ENCODE measurements at regions not wholly inside any gene's neighbourhood (a gene's known extent, or its start where the extent isn't known, plus 50 kb on each side); places are given as distances from the start of the nearest gene placed in this dataset.
"Not testable (repeated sequence)": the region's sequence is repeated elsewhere in the genome, so short reads cannot be mapped to it uniquely, and the experiment has no call there.

- no peak for DNase-seq (ENCODE audit: low read depth in 2 of 2)
Observed at GRCh38 chr14:43183916-43184315, 1323.2 kb downstream of the FSCB start.

GRCh38 chr14:43175896-43176295 lies 1331.2 kb downstream of the FSCB start:
- no peak for DNase-seq (ENCODE audit: low read depth in 2 of 2)

- DNase-seq (ENCODE audit: low read depth in 2 of 2) = no peak
Observed at GRCh38 chr14:43172899-43173548, 1334.1 kb downstream of the FSCB start.

GRCh38 chr14:43169722-43170121 lies 1337.4 kb downstream of the FSCB start:
- no peak for DNase-seq (ENCODE audit: low read depth in 2 of 2)

GRCh38 chr14:43168371-43168925 lies 1338.6 kb downstream of the FSCB start:
- no peak for DNase-seq (ENCODE audit: low read depth in 2 of 2)

GRCh38 chr14:43166163-43166562 lies 1340.9 kb downstream of the FSCB start:
- DNase-seq (ENCODE audit: low read depth in 2 of 2) = no peak

GRCh38 chr14:43165651-43166050 lies 1341.4 kb downstream of the FSCB start:
- no peak for DNase-seq (ENCODE audit: low read depth in 2 of 2)

- no peak for DNase-seq (ENCODE audit: low read depth in 2 of 2)
Observed at GRCh38 chr14:43161477-43161876, 1345.6 kb downstream of the FSCB start.

- DNase-seq (ENCODE audit: low read depth in 2 of 2) = no peak
Observed at GRCh38 chr14:43157661-43158060, 1349.4 kb downstream of the FSCB start.

- DNase-seq (ENCODE audit: low read depth in 2 of 2) = no peak
Observed at GRCh38 chr14:43155924-43156323, 1351.2 kb downstream of the FSCB start.

GRCh38 chr14:43155258-43155657 lies 1351.8 kb downstream of the FSCB start:
- DNase-seq (ENCODE audit: low read depth in 2 of 2) = no peak

GRCh38 chr14:43147485-43147884 lies 1359.6 kb downstream of the FSCB start:
- DNase-seq (ENCODE audit: low read depth in 2 of 2) = no peak

- no peak for DNase-seq (ENCODE audit: low read depth in 2 of 2)
Observed at GRCh38 chr14:43145361-43145760, 1361.7 kb downstream of the FSCB start.

- no peak for DNase-seq (ENCODE audit: low read depth in 2 of 2)
Observed at GRCh38 chr14:43143106-43143505, 1364.0 kb downstream of the FSCB start.

GRCh38 chr14:43141636-43142191 lies 1365.4 kb downstream of the FSCB start:
- no peak for DNase-seq (ENCODE audit: low read depth in 2 of 2)

- DNase-seq (ENCODE audit: low read depth in 2 of 2) = no peak
Observed at GRCh38 chr14:43140453-43140852, 1366.6 kb downstream of the FSCB start.

- no peak for DNase-seq (ENCODE audit: low read depth in 2 of 2)
Observed at GRCh38 chr14:43135877-43136411, 1371.1 kb downstream of the FSCB start.

- DNase-seq (ENCODE audit: low read depth in 2 of 2) = no peak
Observed at GRCh38 chr14:43132441-43132840, 1374.6 kb downstream of the FSCB start.

- not testable (repeated sequence) for DNase-seq (ENCODE audit: low read depth in 2 of 2)
Observed at GRCh38 chr14:43128429-43128828, 1378.7 kb downstream of the FSCB start.

- DNase-seq (ENCODE audit: low read depth in 2 of 2) = not testable (repeated sequence)
Observed at GRCh38 chr14:43127874-43128273, 1379.2 kb downstream of the FSCB start.

GRCh38 chr14:43123544-43123943 lies 1383.5 kb downstream of the FSCB start:
- DNase-seq (ENCODE audit: low read depth in 2 of 2) = no peak

GRCh38 chr14:43119672-43120071 lies 1387.4 kb downstream of the FSCB start:
- DNase-seq (ENCODE audit: low read depth in 2 of 2) = no peak

- no peak for DNase-seq (ENCODE audit: low read depth in 2 of 2)
Observed at GRCh38 chr14:43116341-43116740, 1390.7 kb downstream of the FSCB start.

All from dermis microvascular lymphatic vessel endothelial cell (primary cell).